Skeletal muscle satellite cell (primary cell): ENCODE measurements at regions not wholly inside any gene's neighbourhood (a gene's known extent, or its start where the extent isn't known, plus 50 kb on each side); places are given as distances from the start of the nearest gene placed in this dataset.
"Not testable (repeated sequence)": the region's sequence is repeated elsewhere in the genome, so short reads cannot be mapped to it uniquely, and the experiment has no call there.

ENCODE experiments used
- H3K27me3 ChIP-seq: 2 replicates; pipeline ENCODE4 v1.7.0; 2013; ENCODE audit warnings: low read length; ENCODE audit not compliant: control insufficient read depth, insufficient read depth
- H3K36me3 ChIP-seq: 2 replicates; pipeline ENCODE4 v1.7.0; 2013; ENCODE audit warnings: mild to moderate bottlenecking, control low read depth, low read length; ENCODE audit not compliant: insufficient read depth
- H3K4me1 ChIP-seq: 2 replicates; pipeline ENCODE4 v1.7.0; 2013; ENCODE audit warnings: low read length; ENCODE audit not compliant: control insufficient read depth, insufficient read depth
- H3K4me2 ChIP-seq: 2 replicates; pipeline ENCODE4 v1.7.0; 2013; ENCODE audit warnings: mild to moderate bottlenecking, low read length
- H3K4me3 ChIP-seq: 2 replicates; pipeline ENCODE4 v1.7.0; 2013; ENCODE audit warnings: low read length
- H3K9ac ChIP-seq: 2 replicates; pipeline ENCODE4 v1.7.0; 2013; ENCODE audit warnings: mild to moderate bottlenecking, low read depth, low read length, moderate library complexity
- H3K9me3 ChIP-seq: replicated peaks from 2 replicates; pipeline ENCODE4 v1.7.0; 2013; ENCODE audit warnings: mild to moderate bottlenecking, control low read depth, low read length

GRCh38 chr18:70848329-70848728 lies 559.5 kb downstream of the SOCS6 start:
- Histone ChIP-seq H3K4me3 (no peak overlapping the region), H3K9me3 (peaks cover 2% of the 10 kb centered on the region), H3K36me3 (no peaks in the 10 kb centered on the region), H3K27me3 (no peaks in the 10 kb centered on the region), H3K4me1 (no peaks in the 10 kb centered on the region), H3K9ac (no peak overlapping the region), H3K4me2 (no peak overlapping the region)

GRCh38 chr18:70840649-70841048 lies 551.8 kb downstream of the SOCS6 start:
- Histone ChIP-seq H3K4me2 (no peak overlapping the region), H3K27me3 (no peaks in the 10 kb centered on the region), H3K9me3 (peaks cover 6% of the 10 kb centered on the region), H3K9ac (no peak overlapping the region), H3K36me3 (no peaks in the 10 kb centered on the region), H3K4me3 (no peak overlapping the region), H3K4me1 (no peaks in the 10 kb centered on the region)

GRCh38 chr18:70827632-70828031 lies 538.8 kb downstream of the SOCS6 start:
- peaks cover 6% of the 10 kb centered on the region for H3K9me3 ChIP-seq
- H3K27me3 ChIP-seq = no peaks in the 10 kb centered on the region
- H3K9ac ChIP-seq = no peak overlapping the region
- no peaks in the 10 kb centered on the region for H3K4me1 ChIP-seq
- no peak overlapping the region for H3K4me3 ChIP-seq
- H3K4me2 ChIP-seq = no peak overlapping the region
- H3K36me3 ChIP-seq = no peaks in the 10 kb centered on the region

GRCh38 chr18:70826571-70826970 lies 537.7 kb downstream of the SOCS6 start:
- Histone ChIP-seq H3K27me3 (no peaks in the 10 kb centered on the region), H3K4me2 (no peak overlapping the region), H3K9ac (no peak overlapping the region), H3K4me1 (no peaks in the 10 kb centered on the region), H3K9me3 (peaks cover 6% of the 10 kb centered on the region), H3K36me3 (no peaks in the 10 kb centered on the region), H3K4me3 (no peak overlapping the region)

GRCh38 chr18:70822691-70823090 lies 533.8 kb downstream of the SOCS6 start:
- Histone ChIP-seq H3K36me3 (no peaks in the 10 kb centered on the region), H3K9me3 (peaks cover 6% of the 10 kb centered on the region), H3K4me1 (no peaks in the 10 kb centered on the region), H3K9ac (no peak overlapping the region), H3K27me3 (no peaks in the 10 kb centered on the region), H3K4me3 (no peak overlapping the region), H3K4me2 (no peak overlapping the region)

- no peak overlapping the region for H3K4me2 ChIP-seq
- no peaks in the 10 kb centered on the region for H3K4me1 ChIP-seq
These were observed 533.3 kb downstream of the SOCS6 start for GRCh38 chr18:70822117-70822516.

GRCh38 chr18:70808481-70809056 lies 519.7 kb downstream of the SOCS6 start:
- Histone ChIP-seq H3K27me3 (no peaks in the 10 kb centered on the region), H3K36me3 (no peaks in the 10 kb centered on the region), H3K4me2 (no peak overlapping the region), H3K9me3 (peaks cover 6% of the 10 kb centered on the region), H3K9ac (no peak overlapping the region), H3K4me3 (no peak overlapping the region), H3K4me1 (no peaks in the 10 kb centered on the region)

More at GRCh38 chr18:70822117-70822516, 533.3 kb downstream of the SOCS6 start:
- H3K36me3 ChIP-seq = no peaks in the 10 kb centered on the region
- no peaks in the 10 kb centered on the region for H3K27me3 ChIP-seq
- peaks cover 6% of the 10 kb centered on the region for H3K9me3 ChIP-seq
- H3K9ac ChIP-seq = no peak overlapping the region
- H3K4me3 ChIP-seq = no peak overlapping the region

- no peak overlapping the region for H3K4me3 ChIP-seq
These were observed 493.1 kb downstream of the SOCS6 start for GRCh38 chr18:70781860-70782453.

GRCh38 chr18:70766254-70766653 lies 477.4 kb downstream of the SOCS6 start:
- not testable (repeated sequence) for H3K9ac ChIP-seq, H3K4me3 ChIP-seq, H3K9me3 ChIP-seq, H3K27me3 ChIP-seq, H3K4me2 ChIP-seq, H3K36me3 ChIP-seq, H3K4me1 ChIP-seq

More at GRCh38 chr18:70781860-70782453, 493.1 kb downstream of the SOCS6 start:
- H3K36me3 ChIP-seq = no peaks in the 10 kb centered on the region
- no peaks in the 10 kb centered on the region for H3K27me3 ChIP-seq
- no peaks in the 10 kb centered on the region for H3K9me3 ChIP-seq
- H3K4me2 ChIP-seq = no peak overlapping the region
- no peak overlapping the region for H3K9ac ChIP-seq
- H3K4me1 ChIP-seq = no peaks in the 10 kb centered on the region

- H3K4me1 ChIP-seq = no peaks in the 10 kb centered on the region
- no peak overlapping the region for H3K4me2 ChIP-seq
- peaks cover 5% of the 10 kb centered on the region for H3K9me3 ChIP-seq
- H3K36me3 ChIP-seq = no peaks in the 10 kb centered on the region
- H3K9ac ChIP-seq = no peak overlapping the region
- H3K4me3 ChIP-seq = no peak overlapping the region
- H3K27me3 ChIP-seq = no peaks in the 10 kb centered on the region
These were observed 474.0 kb downstream of the SOCS6 start for GRCh38 chr18:70762812-70763211.

GRCh38 chr18:70758780-70759179 lies 469.9 kb downstream of the SOCS6 start:
- Histone ChIP-seq H3K27me3 (no peaks in the 10 kb centered on the region), H3K9ac (no peak overlapping the region), H3K4me2 (no peak overlapping the region), H3K4me3 (no peak overlapping the region), H3K9me3 (peaks cover 5% of the 10 kb centered on the region), H3K4me1 (no peaks in the 10 kb centered on the region), H3K36me3 (no peaks in the 10 kb centered on the region)

GRCh38 chr18:70754486-70754885 lies 465.6 kb downstream of the SOCS6 start:
- H3K27me3 ChIP-seq = no peaks in the 10 kb centered on the region
- no peaks in the 10 kb centered on the region for H3K4me1 ChIP-seq
- peaks cover 4% of the 10 kb centered on the region for H3K9me3 ChIP-seq
- no peak overlapping the region for H3K4me2 ChIP-seq
- H3K9ac ChIP-seq = no peak overlapping the region
- no peaks in the 10 kb centered on the region for H3K36me3 ChIP-seq
- H3K4me3 ChIP-seq = no peak overlapping the region
